HEK293 (cell line): ENCODE measurements at regions not wholly inside any gene's neighbourhood (a gene's known extent, or its start where the extent isn't known, plus 50 kb on each side); places are given as distances from the start of the nearest gene placed in this dataset.
A peak's percentile ranks its signal among the peaks of the same experiment; 100 is the strongest.

Experiments used
- CTCF ChIA-PET: fragments of 350-600 bp; formaldehyde crosslinking; extraction: SDS; loops from one replicate; lab custom pipeline; 2021; ENCODE audit warnings: antibody characterized with exemption; lab: Yijun Ruan, JAX
- POLR2A ChIA-PET: fragments of 300-600 bp; formaldehyde crosslinking; extraction: SDS; loops from one replicate; lab custom pipeline; 2020; ENCODE audit warnings: antibody characterized with exemption, inconsistent platforms; lab: Yijun Ruan, JAX
- H3K27ac ChIP-seq: fragments of 200-500 bp; sonication (Bioruptor generic); 2 replicates; pipeline ENCODE4 v1.5.1; 2014; ENCODE audit warnings: low read depth, low read length, control low read depth, inconsistent platforms; ENCODE audit errors: extremely low read depth
- H3K36me3 ChIP-seq, 2 experiments: fragments of 200-500 bp in 1 of 2; sonication (Bioruptor generic) in 1 of 2; 1 replicate in 1 of 2; 2 replicates in 1 of 2; pipeline ENCODE4 v1.5.1; 2014 to 2017; ENCODE audit warnings: inconsistent platforms in 2 of 2, low read length in 2 of 2; ENCODE audit not compliant: control insufficient read depth in 2 of 2, insufficient read depth in 1 of 2
- H3K4me1 ChIP-seq: fragments of 200-500 bp; sonication (Bioruptor generic); 2 replicates; pipeline ENCODE4 v1.5.1; 2014; ENCODE audit warnings: mild to moderate bottlenecking, low read length, inconsistent platforms; ENCODE audit not compliant: control insufficient read depth, insufficient read depth
- H3K4me3 ChIP-seq: 2 replicates; pipeline ENCODE4 v1.5.1; 2011; ENCODE audit warnings: low read depth, mild to moderate bottlenecking, control low read depth, low read length, moderate library complexity
- H3K9me3 ChIP-seq: fragments of 200-500 bp; sonication (Bioruptor generic); 2 replicates; pipeline ENCODE4 v1.5.1; 2014; ENCODE audit warnings: low read depth, low read length, inconsistent platforms; ENCODE audit not compliant: control insufficient read depth, insufficient read depth
- FEZF1 ChIP-seq: fragments of 450-650 bp; formaldehyde crosslinking; IDR thresholded peaks from 2 replicates; pipeline ENCODE4 v1.5.1; 2016; ENCODE audit warnings: missing biosample characterization, missing genetic modification characterization
- GLI2 ChIP-seq: fragments of 450-650 bp; formaldehyde crosslinking; IDR thresholded peaks from 2 replicates; pipeline ENCODE4; 2017; ENCODE audit warnings: missing biosample characterization, missing genetic modification characterization, low read depth, borderline replicate concordance
- KLF9 ChIP-seq: fragments of 450-650 bp; formaldehyde crosslinking; IDR thresholded peaks from 2 replicates; pipeline ENCODE4 v1.5.1; 2016; ENCODE audit warnings: missing biosample characterization, missing genetic modification characterization, low read depth
- PRDM10 ChIP-seq: fragments of 450-650 bp; formaldehyde crosslinking; IDR thresholded peaks from 2 replicates; pipeline ENCODE4 v1.5.1; 2016; ENCODE audit warnings: missing biosample characterization, missing genetic modification characterization
- SCRT1 ChIP-seq: fragments of 450-650 bp; formaldehyde crosslinking; IDR thresholded peaks from 2 replicates; pipeline ENCODE4 v1.5.1; 2016; ENCODE audit warnings: missing biosample characterization, missing genetic modification characterization, borderline replicate concordance
- TSHZ1 ChIP-seq: fragments of 450-650 bp; formaldehyde crosslinking; IDR thresholded peaks from 2 replicates; pipeline ENCODE4 v1.5.1; 2016; ENCODE audit warnings: missing biosample characterization, missing genetic modification characterization, borderline replicate concordance
- YY1 ChIP-seq: fragments of 450-650 bp; formaldehyde crosslinking; IDR thresholded peaks from 2 replicates; pipeline ENCODE4 v1.5.1; 2018; ENCODE audit warnings: missing biosample characterization, missing genetic modification characterization
- ZBTB17 ChIP-seq: fragments of 450-650 bp; formaldehyde crosslinking; IDR thresholded peaks from 2 replicates; pipeline ENCODE4 v1.5.1; 2016; ENCODE audit warnings: missing biosample characterization, missing genetic modification characterization
- ZBTB6 ChIP-seq: fragments of 450-650 bp; formaldehyde crosslinking; IDR thresholded peaks from 2 replicates; pipeline ENCODE4 v1.5.1; 2017; ENCODE audit warnings: missing biosample characterization, missing genetic modification characterization
- ZNF140 ChIP-seq: fragments of 450-650 bp; formaldehyde crosslinking; IDR thresholded peaks from 2 replicates; pipeline ENCODE4 v1.5.1; 2016; ENCODE audit warnings: missing biosample characterization, missing genetic modification characterization
- ZNF239 ChIP-seq: fragments of 450-650 bp; formaldehyde crosslinking; IDR thresholded peaks from 2 replicates; pipeline ENCODE4 v1.5.1; 2016; ENCODE audit warnings: missing biosample characterization, missing genetic modification characterization
- ZNF341 ChIP-seq: fragments of 450-650 bp; formaldehyde crosslinking; IDR thresholded peaks from 2 replicates; pipeline ENCODE4; 2016; ENCODE audit warnings: low read depth, missing biosample characterization, missing genetic modification characterization
- ZNF433 ChIP-seq: fragments of 450-650 bp; formaldehyde crosslinking; IDR thresholded peaks from 2 replicates; pipeline ENCODE4 v1.5.1; 2016; ENCODE audit warnings: missing biosample characterization, missing genetic modification characterization, low read depth
- ZNF48 ChIP-seq: fragments of 450-650 bp; formaldehyde crosslinking; IDR thresholded peaks from 2 replicates; pipeline ENCODE4 v1.5.1; 2016; ENCODE audit warnings: missing biosample characterization, missing genetic modification characterization
- ZNF510 ChIP-seq: fragments of 450-650 bp; formaldehyde crosslinking; IDR thresholded peaks from 2 replicates; pipeline ENCODE4 v1.5.1; 2018; ENCODE audit warnings: mild to moderate bottlenecking, missing genetic modification characterization, missing biosample characterization; ENCODE audit not compliant: insufficient replicate concordance
- ZNF558 ChIP-seq: fragments of 450-650 bp; formaldehyde crosslinking; IDR thresholded peaks from 2 replicates; pipeline ENCODE4 v1.5.1; 2016; ENCODE audit warnings: missing biosample characterization, missing genetic modification characterization
- ZNF747 ChIP-seq: fragments of 450-650 bp; formaldehyde crosslinking; IDR thresholded peaks from 2 replicates; pipeline ENCODE4 v1.5.1; 2016; ENCODE audit warnings: missing biosample characterization, missing genetic modification characterization
- ZNF776 ChIP-seq: fragments of 450-650 bp; formaldehyde crosslinking; IDR thresholded peaks from 2 replicates; pipeline ENCODE4 v1.5.0; 2017; ENCODE audit warnings: missing biosample characterization, missing genetic modification characterization, borderline replicate concordance
- ZNF791 ChIP-seq: fragments of 450-650 bp; formaldehyde crosslinking; IDR thresholded peaks from 2 replicates; pipeline ENCODE4 v1.5.1; 2016; ENCODE audit warnings: missing biosample characterization, missing genetic modification characterization

GRCh38 chr2:47686018-47686417 lies 96.9 kb upstream of the MSH6 start:
- Histone ChIP-seq H3K27ac (no peak overlapping the region), H3K36me3 (no peaks in the 10 kb centered on the region; a peak in 1 of 3 replicates), H3K4me1 (no peaks in the 10 kb centered on the region), H3K4me3 (no peak overlapping the region), H3K9me3 (no peaks in the 10 kb centered on the region)
- CTCF ChIA-PET = no interaction called here
- POLR2A ChIA-PET = no interaction called here
- TF ChIP-seq ZNF747 (tag by site-specific recombination) = no peak
- no peak for TF ChIP-seq ZNF791
- TF ChIP-seq TSHZ1 (tag by site-specific recombination) = no peak
- no peak for TF ChIP-seq ZNF433 (tag by site-specific recombination)
- TF ChIP-seq PRDM10 = no peak
- TF ChIP-seq ZBTB17 = no peak

GRCh38 chr2:47682216-47682749 lies 100.7 kb upstream of the MSH6 start:
- Histone ChIP-seq H3K36me3 (no peaks in the 10 kb centered on the region), H3K4me1 (no peaks in the 10 kb centered on the region), H3K9me3 (no peaks in the 10 kb centered on the region), H3K4me3 (no peak overlapping the region), H3K27ac (no peak overlapping the region)
- ChIA-PET POLR2A (interaction anchor here (0.7 kb wide), 2 partner anchors 101 to 767 kb away, joined by 3 to 4 read pairs; partner anchors contain the start of genes MCFD2 and MSH6), CTCF (interaction anchor here (0.6 kb wide), 1 partner anchor 56 kb away, joined by 5 read pairs; no protein-coding TSS in a partner anchor)
- TF ChIP-seq KLF9 (tag by site-specific recombination) (no peak), ZBTB6 (tag by site-specific recombination) (0 out of 2 replicates have a peak, but pooled peaks have one; percentile 19)

- TF ChIP-seq YY1 (tag by site-specific recombination) (no peak), ZNF341 (tag by site-specific recombination) (no peak), GLI2 (tag by site-specific recombination) (no peak), ZNF239 (tag by site-specific recombination) (no peak), FEZF1 (no peak), ZNF558 (tag by site-specific recombination) (no peak), SCRT1 (tag by site-specific recombination) (no peak), ZNF48 (tag by site-specific recombination) (no peak), ZNF510 (tag by site-specific recombination) (no peak), ZNF776 (tag by site-specific recombination) (no peak), ZNF140 (no peak)
- H3K27ac ChIP-seq = no peak overlapping the region
- no peaks in the 10 kb centered on the region for H3K36me3 ChIP-seq
- CTCF ChIA-PET = interaction anchor here (1.0 to 1.5 kb wide), 2 partner anchors 22 to 91 kb away, joined by 3 to 5 read pairs; no protein-coding TSS in a partner anchor
- POLR2A ChIA-PET = no interaction called here
- H3K9me3 ChIP-seq = no peaks in the 10 kb centered on the region
- no peak overlapping the region for H3K4me3 ChIP-seq
- no peaks in the 10 kb centered on the region for H3K4me1 ChIP-seq
Measured at GRCh38 chr2:47676261-47676926, 105.6 kb upstream of the KCNK12 start.
